ENCODE measurements at regions not wholly inside any gene's neighbourhood (a gene's known extent, or its start where the extent isn't known, plus 50 kb on each side); places are given as distances from the start of the nearest gene placed in this dataset.

DNA sequence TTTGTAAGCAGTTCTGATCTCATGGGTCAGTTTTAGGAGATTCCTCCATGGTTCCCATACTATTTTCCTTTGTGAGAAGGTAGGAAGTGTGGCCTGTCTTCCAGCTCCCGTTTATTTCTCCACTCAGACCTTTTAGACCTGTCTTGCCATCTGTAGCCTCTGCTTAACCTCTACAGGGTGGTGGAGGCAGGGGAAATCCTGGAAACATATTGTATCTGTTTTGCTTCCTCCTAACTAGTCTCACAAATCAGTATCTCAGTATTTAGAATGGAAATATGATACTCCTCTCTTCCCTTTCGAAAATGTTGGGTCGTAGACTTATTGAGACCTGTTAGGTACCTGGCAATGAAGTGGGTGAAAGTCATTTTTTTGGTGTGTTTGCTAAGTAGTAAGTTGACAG is 399.4 kb upstream of the RGS6 start:
- Histone ChIP-seq H3K4me1 (replicated peaks in 1 of 2; ENCODE audit: control insufficient read depth in 2 of 2, insufficient read depth in 2 of 2, low read length in 2 of 2) (peaks cover 0 to 5% of the 10 kb centered on the region in 2 experiments; a peak in 3 of 5 replicates), H4K20me1 (replicated peaks; ENCODE audit: control insufficient read depth, insufficient read depth, low read length) (no peaks in the 10 kb centered on the region), H3K27me3 (ENCODE audit: control insufficient read depth in 2 of 2, insufficient read depth in 2 of 2, low read length in 2 of 2) (no peaks in the 10 kb centered on the region), H3K79me2 (ENCODE audit: control insufficient read depth, insufficient read depth, low read length) (no peaks in the 10 kb centered on the region), H3K4me3 (no peak overlapping the region), H3K9ac (ENCODE audit: insufficient read depth in 1 of 2, low read depth in 2 of 2, low read length in 2 of 2) (no peak overlapping the region), H3K36me3 (ENCODE audit: control insufficient read depth, insufficient read depth, low read length) (no peaks in the 10 kb centered on the region), H3K9me3 (replicated peaks; ENCODE audit: control insufficient read depth, insufficient read depth, low read depth, low read length) (no peaks in the 10 kb centered on the region), H3K4me2 (ENCODE audit: insufficient read depth, low read length) (no peak overlapping the region), H3K9me1 (ENCODE audit: control insufficient read depth, insufficient read depth, low read length) (no peaks in the 10 kb centered on the region), H2AFZ (ENCODE audit: low read depth, low read length) (no peak overlapping the region), H3K27ac (ENCODE audit: extremely low read depth, low read depth, low read length) (no peak overlapping the region)
- BruUV-seq (replicated peaks): no TSS peak
- no peak for ATAC-seq
- in situ Hi-C loops (cut with MboI): no loop called here
- DNase-seq (ENCODE audit: extremely low read depth in 1 of 4, low spot score in 3 of 4): no peak
- FAIRE-seq: no peak
- intact Hi-C loops (cut with micrococcal nuclease): no loop called here
- ChIA-PET CTCF (ENCODE audit: low intra/inter-chr PET ratio) (no interaction called here), POLR2A (no interaction called here)
- TF ChIP-seq ZNF282 (CRISPR knock-in tag; IDR thresholded peaks at IDR 0.05) (no peak), NCOA1 (IDR thresholded peaks at IDR 0.05; ENCODE audit: low read depth) (no peak), NR1H2 (CRISPR knock-in tag; IDR thresholded peaks at IDR 0.05) (no peak), ZNF324 (CRISPR knock-in tag; IDR thresholded peaks at IDR 0.05) (no peak), COPS2 (conservative IDR thresholded peaks at IDR 0.05) (no peak), MYBL2 (IDR thresholded peaks at IDR 0.05; ENCODE audit: low read depth) (no peak), MYBL2 (CRISPR knock-in tag; IDR thresholded peaks at IDR 0.05; ENCODE audit: borderline replicate concordance) (no peak), SREBF2 (CRISPR knock-in tag; IDR thresholded peaks at IDR 0.05) (no peak), CHD1 (IDR thresholded peaks at IDR 0.05; ENCODE audit: low read length) (no peak)
- 58% methylated on average over 2 of the region's 3 CpGs for WGBS (ENCODE audit: insufficient coverage, low coverage, missing lambda C conversion rate)

DNA sequence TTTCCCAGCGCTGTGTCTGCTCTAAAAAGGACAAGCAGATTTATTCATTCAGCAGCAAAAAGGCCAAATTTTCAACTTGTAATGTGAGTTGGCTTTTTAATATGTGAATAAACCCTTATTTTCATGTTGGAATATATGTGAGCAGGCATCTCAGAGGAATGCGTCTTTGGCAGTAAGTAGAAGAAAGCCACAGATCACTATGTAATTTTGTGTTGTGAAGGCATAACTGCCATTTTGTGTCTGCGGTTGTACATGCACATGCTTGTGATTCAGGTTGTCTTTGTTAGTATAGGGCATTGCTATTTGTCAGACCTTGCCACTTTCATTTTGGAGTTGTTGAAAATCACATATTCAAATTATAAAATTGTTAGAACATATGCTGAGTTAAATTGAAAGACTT is 398.8 kb upstream of the RGS6 start:
- no peaks in the 10 kb centered on the region for H3K27me3 ChIP-seq (ENCODE audit: control insufficient read depth in 2 of 2, insufficient read depth in 2 of 2, low read length in 2 of 2)
- no peaks in the 10 kb centered on the region for H3K36me3 ChIP-seq (ENCODE audit: control insufficient read depth, insufficient read depth, low read length)
- in situ Hi-C loops (cut with MboI): no loop called here
- H3K9me3 ChIP-seq (replicated peaks; ENCODE audit: control insufficient read depth, insufficient read depth, low read depth, low read length): no peaks in the 10 kb centered on the region
- peaks cover 0 to 10% of the 10 kb centered on the region in 2 experiments; a peak in 3 of 5 replicates for H3K4me1 ChIP-seq (replicated peaks in 1 of 2; ENCODE audit: control insufficient read depth in 2 of 2, insufficient read depth in 2 of 2, low read length in 2 of 2)
- ATAC-seq: no peak
- ChIA-PET CTCF (ENCODE audit: low intra/inter-chr PET ratio) (no interaction called here), POLR2A (no interaction called here)
- no peaks in the 10 kb centered on the region for H3K9me1 ChIP-seq (ENCODE audit: control insufficient read depth, insufficient read depth, low read length)
- no peak overlapping the region for H3K9ac ChIP-seq (ENCODE audit: insufficient read depth in 1 of 2, low read depth in 2 of 2, low read length in 2 of 2)
- 97% methylated on average over 3 of the region's 3 CpGs for WGBS (ENCODE audit: insufficient coverage, low coverage, missing lambda C conversion rate)
- H3K79me2 ChIP-seq (ENCODE audit: control insufficient read depth, insufficient read depth, low read length): no peaks in the 10 kb centered on the region
- no peak for FAIRE-seq
- H4K20me1 ChIP-seq (replicated peaks; ENCODE audit: control insufficient read depth, insufficient read depth, low read length): no peaks in the 10 kb centered on the region
- H3K4me2 ChIP-seq (ENCODE audit: insufficient read depth, low read length): no peak overlapping the region
- no peak overlapping the region for H2AFZ ChIP-seq (ENCODE audit: low read depth, low read length)
- no peak for DNase-seq (ENCODE audit: extremely low read depth in 1 of 4, low spot score in 3 of 4)
- no peak overlapping the region for H3K27ac ChIP-seq (ENCODE audit: extremely low read depth, low read depth, low read length)
- no peak overlapping the region for H3K4me3 ChIP-seq
- intact Hi-C loops (cut with micrococcal nuclease): no loop called here
- BruUV-seq (replicated peaks): no TSS peak
- TF ChIP-seq ZNF184 (CRISPR knock-in tag; IDR thresholded peaks at IDR 0.05) (no peak), CSDE1 (IDR thresholded peaks at IDR 0.05) (no peak), TCF7 (IDR thresholded peaks at IDR 0.05; ENCODE audit: borderline replicate concordance) (no peak), HEY1 (CRISPR knock-in tag; IDR thresholded peaks at IDR 0.05; ENCODE audit: borderline replicate concordance) (no peak), NR2C1 (IDR thresholded peaks at IDR 0.05) (no peak), NR2C1 (tag; IDR thresholded peaks at IDR 0.05) (no peak), EP400 (IDR thresholded peaks at IDR 0.05) (no peak), NR2C2 (CRISPR knock-in tag; IDR thresholded peaks at IDR 0.05) (no peak), NR2C2 (tag; IDR thresholded peaks at IDR 0.05) (no peak), ESRRB (CRISPR knock-in tag; IDR thresholded peaks at IDR 0.05; ENCODE audit: borderline replicate concordance) (no peak), SMARCE1 (IDR thresholded peaks at IDR 0.05) (no peak), ZSCAN29 (IDR thresholded peaks at IDR 0.05) (no peak), ETV5 (CRISPR knock-in tag; IDR thresholded peaks at IDR 0.05; ENCODE audit: low read depth) (no peak), CBX2 (IDR thresholded peaks at IDR 0.05; ENCODE audit: insufficient read depth, low read length, poor library complexity, severe bottlenecking) (no peak), RBM15 (IDR thresholded peaks at IDR 0.05; ENCODE audit: insufficient read depth, low read length) (no peak)

Data from K562 (cell line).